Prostate gland (tissue), 2 donors: ENCODE measurements at regions not wholly inside any gene's neighbourhood (a gene's known extent, or its start where the extent isn't known, plus 50 kb on each side); places are given as distances from the start of the nearest gene placed in this dataset.

ENCODE experiments used
- POLR2A ChIP-seq: fragments of 450-650 bp; IDR thresholded peaks from one replicate; pipeline ENCODE4 v1.6.1; 2016; ENCODE audit warnings: antibody characterized with exemption, mild to moderate bottlenecking
- TF ChIP-seq, protein P1 (sequence below), 4 experiments: fragments of 200-600 bp in 2 of 4; fragments of 450-650 bp in 2 of 4; sonication (generic) in 2 of 4; IDR thresholded peaks; 1 replicate in 3 of 4; 2 replicates in 1 of 4; pipeline ENCODE4 v1.5.1; 2016 to 2019; ENCODE audit warnings: antibody characterized with exemption in 4 of 4, mild to moderate bottlenecking in 2 of 4, moderate library complexity in 2 of 4

DNA sequence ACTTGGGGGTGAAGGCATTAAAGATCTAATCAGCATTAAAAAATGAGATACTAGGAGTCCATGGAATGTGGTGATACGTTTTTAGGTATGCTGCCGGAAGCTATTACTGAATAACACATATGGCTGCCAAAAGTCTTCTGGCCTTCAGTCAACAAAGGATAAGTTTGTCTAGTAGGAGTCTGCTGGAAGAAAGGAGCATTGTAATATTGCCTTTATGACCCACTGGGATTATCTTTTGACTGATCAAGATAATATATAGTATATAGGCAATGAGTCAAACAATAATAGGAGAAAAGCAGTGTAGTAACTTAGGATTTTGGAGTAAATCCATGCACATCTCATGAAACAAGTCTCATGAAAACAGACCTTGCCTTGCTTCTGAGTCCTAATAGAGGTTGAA is 295.4 kb downstream of the SLITRK6 start:
- TF ChIP-seq, protein P1, sequence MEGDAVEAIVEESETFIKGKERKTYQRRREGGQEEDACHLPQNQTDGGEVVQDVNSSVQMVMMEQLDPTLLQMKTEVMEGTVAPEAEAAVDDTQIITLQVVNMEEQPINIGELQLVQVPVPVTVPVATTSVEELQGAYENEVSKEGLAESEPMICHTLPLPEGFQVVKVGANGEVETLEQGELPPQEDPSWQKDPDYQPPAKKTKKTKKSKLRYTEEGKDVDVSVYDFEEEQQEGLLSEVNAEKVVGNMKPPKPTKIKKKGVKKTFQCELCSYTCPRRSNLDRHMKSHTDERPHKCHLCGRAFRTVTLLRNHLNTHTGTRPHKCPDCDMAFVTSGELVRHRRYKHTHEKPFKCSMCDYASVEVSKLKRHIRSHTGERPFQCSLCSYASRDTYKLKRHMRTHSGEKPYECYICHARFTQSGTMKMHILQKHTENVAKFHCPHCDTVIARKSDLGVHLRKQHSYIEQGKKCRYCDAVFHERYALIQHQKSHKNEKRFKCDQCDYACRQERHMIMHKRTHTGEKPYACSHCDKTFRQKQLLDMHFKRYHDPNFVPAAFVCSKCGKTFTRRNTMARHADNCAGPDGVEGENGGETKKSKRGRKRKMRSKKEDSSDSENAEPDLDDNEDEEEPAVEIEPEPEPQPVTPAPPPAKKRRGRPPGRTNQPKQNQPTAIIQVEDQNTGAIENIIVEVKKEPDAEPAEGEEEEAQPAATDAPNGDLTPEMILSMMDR (IDR thresholded peaks at IDR 0.05), result no peak
- no peak for TF ChIP-seq POLR2A
